H1 (cell line): ENCODE measurements at regions not wholly inside any gene's neighbourhood (a gene's known extent, or its start where the extent isn't known, plus 50 kb on each side); places are given as distances from the start of the nearest gene placed in this dataset.

ENCODE experiments used
- CBX8 ChIP-seq: fragments of 300-800, 300-1000 bp; sonication (generic); IDR thresholded peaks from 2 replicates; pipeline ENCODE4 v1.7.1; 2016; ENCODE audit warnings: low read depth, low read length, borderline replicate concordance
- CHD2 ChIP-seq: IDR thresholded peaks from 2 replicates; pipeline ENCODE4 v1.6.1; 2012; ENCODE audit warnings: low read length, improper control_type of control experiment
- CHD7 ChIP-seq: fragments of 300-600 bp; sonication (generic); IDR thresholded peaks from 2 replicates; pipeline ENCODE4 v1.7.1; 2012; ENCODE audit warnings: low read length, moderate library complexity, mild to moderate bottlenecking, inconsistent platforms; ENCODE audit not compliant: insufficient replicate concordance
- EGR1 ChIP-seq: IDR thresholded peaks from 2 replicates; pipeline ENCODE4 v1.6.1; 2011; ENCODE audit warnings: low read depth, low read length, borderline replicate concordance
- MAFK ChIP-seq: IDR thresholded peaks from 2 replicates; pipeline ENCODE4 v1.6.1; 2012; ENCODE audit warnings: low read depth, mild to moderate bottlenecking, improper control_type of control experiment, low read length
- POLR2A ChIP-seq, 2 experiments: IDR thresholded peaks; 1 replicate in 1 of 2; 2 replicates in 1 of 2; pipeline ENCODE4 v1.6.1; 2011; ENCODE audit warnings: low read depth in 2 of 2, low read length in 2 of 2, mild to moderate bottlenecking in 2 of 2; ENCODE audit errors: control extremely low read depth in 1 of 2
- RNF2 ChIP-seq: fragments of 200-900, 300-1000 bp; sonication (generic); IDR thresholded peaks from 2 replicates; pipeline ENCODE4 v1.7.1; 2016; ENCODE audit warnings: borderline replicate concordance, low read depth, mild to moderate bottlenecking, antibody characterized with exemption, low read length; ENCODE audit not compliant: poor library complexity, severe bottlenecking; ENCODE audit errors: missing control alignments
- SIRT6 ChIP-seq: IDR thresholded peaks from one replicate; pipeline ENCODE4 v1.7.1; 2012; ENCODE audit warnings: low read length, inconsistent platforms
- SIX5 ChIP-seq: IDR thresholded peaks from 2 replicates; pipeline ENCODE4 v1.6.1; 2011; ENCODE audit warnings: mild to moderate bottlenecking, low read depth, low read length
- SP1 ChIP-seq: IDR thresholded peaks from 2 replicates; pipeline ENCODE4 v1.6.1; 2011; ENCODE audit warnings: low read depth, low read length
- TF ChIP-seq, protein P1 (sequence below): IDR thresholded peaks from 2 replicates; pipeline ENCODE4 v1.6.1; 2012; ENCODE audit warnings: low read length, inconsistent platforms

DNA sequence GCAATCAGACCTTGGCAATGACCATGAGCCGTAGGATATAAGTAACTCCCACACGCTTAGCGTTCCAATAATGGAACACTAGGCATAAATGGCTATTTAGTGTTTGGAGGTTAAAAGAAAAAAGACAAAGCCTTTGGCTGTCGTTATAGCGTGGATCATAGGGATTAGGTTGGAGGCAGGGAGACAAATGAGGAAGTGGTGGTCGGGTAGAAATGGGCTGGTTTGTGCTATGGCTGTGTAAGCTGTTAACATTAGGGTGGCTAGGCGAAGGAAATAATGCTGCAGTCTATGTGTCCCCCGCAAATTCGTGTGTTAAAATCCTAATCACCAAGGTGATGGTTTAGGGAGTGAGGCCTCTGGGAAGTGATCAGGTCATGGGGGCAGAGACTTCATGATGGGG is 120.4 kb upstream of the IRX6 start (continued):
- TF ChIP-seq CHD7: no peak
- no peak for TF ChIP-seq MAFK
- no peak for TF ChIP-seq POLR2A (IDR thresholded peaks at IDR 0.05; ENCODE audit: control extremely low read depth in 1 of 2, low read depth in 2 of 2, low read length in 2 of 2)
- no peak for TF ChIP-seq CHD2
- no peak for TF ChIP-seq RNF2
- no peak for TF ChIP-seq SIRT6
- TF ChIP-seq, protein P1, sequence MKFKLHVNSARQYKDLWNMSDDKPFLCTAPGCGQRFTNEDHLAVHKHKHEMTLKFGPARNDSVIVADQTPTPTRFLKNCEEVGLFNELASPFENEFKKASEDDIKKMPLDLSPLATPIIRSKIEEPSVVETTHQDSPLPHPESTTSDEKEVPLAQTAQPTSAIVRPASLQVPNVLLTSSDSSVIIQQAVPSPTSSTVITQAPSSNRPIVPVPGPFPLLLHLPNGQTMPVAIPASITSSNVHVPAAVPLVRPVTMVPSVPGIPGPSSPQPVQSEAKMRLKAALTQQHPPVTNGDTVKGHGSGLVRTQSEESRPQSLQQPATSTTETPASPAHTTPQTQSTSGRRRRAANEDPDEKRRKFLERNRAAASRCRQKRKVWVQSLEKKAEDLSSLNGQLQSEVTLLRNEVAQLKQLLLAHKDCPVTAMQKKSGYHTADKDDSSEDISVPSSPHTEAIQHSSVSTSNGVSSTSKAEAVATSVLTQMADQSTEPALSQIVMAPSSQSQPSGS: no peak
- no peak for TF ChIP-seq CBX8
- TF ChIP-seq EGR1: no peak
- TF ChIP-seq SP1: no peak
- TF ChIP-seq SIX5: no peak
